DND-41 (cell line): ENCODE measurements at regions not wholly inside any gene's neighbourhood (a gene's known extent, or its start where the extent isn't known, plus 50 kb on each side); places are given as distances from the start of the nearest gene placed in this dataset.

Experiments
- ATAC-seq: fragments of 200-7000 bp; cut with Tn5 transposase; 3 replicates; pipeline ENCODE4 v1.9.1; 2021; ENCODE audit warnings: low read depth; ENCODE audit not compliant: insufficient read depth
- DNase-seq: peaks from one replicate; pipeline ENCODE4 v3.0.0-alpha.2; 2020
- H2AFZ ChIP-seq: 2 replicates; pipeline ENCODE4 v1.6.0; 2012; ENCODE audit warnings: low read depth, low read length
- H3K27ac ChIP-seq: 2 replicates; pipeline ENCODE4 v1.5.1; 2012; ENCODE audit warnings: low read length, inconsistent platforms
- H3K27me3 ChIP-seq: fragments of 200-600 bp; sonication (generic); 2 replicates; pipeline ENCODE4 v1.6.0; 2012; ENCODE audit warnings: low read length, mild to moderate bottlenecking, inconsistent platforms; ENCODE audit not compliant: insufficient read depth, poor library complexity
- H3K36me3 ChIP-seq: 2 replicates; pipeline ENCODE4 v1.5.1; 2012; ENCODE audit warnings: low read length, inconsistent platforms; ENCODE audit not compliant: insufficient read depth
- H3K4me1 ChIP-seq: 2 replicates; pipeline ENCODE4 v1.5.1; 2012; ENCODE audit warnings: mild to moderate bottlenecking, low read length; ENCODE audit not compliant: insufficient read depth
- H3K4me2 ChIP-seq: 2 replicates; pipeline ENCODE4 v1.6.0; 2012; ENCODE audit warnings: mild to moderate bottlenecking, moderate library complexity, low read length, inconsistent platforms; ENCODE audit not compliant: insufficient read depth
- H3K4me3 ChIP-seq, 2 experiments: fragments of 200-600 bp in 1 of 2; shearing (Covaris generic) in 1 of 2; 2 replicates each; pipeline ENCODE4 v1.5.1; 2012 to 2016; ENCODE audit warnings: inconsistent platforms in 2 of 2, low read length in 2 of 2, mild to moderate bottlenecking in 2 of 2, low read depth in 1 of 2, moderate library complexity in 1 of 2
- H3K79me2 ChIP-seq: 2 replicates; pipeline ENCODE4 v1.6.0; 2012; ENCODE audit warnings: low read length, inconsistent platforms; ENCODE audit not compliant: insufficient read depth
- H3K9ac ChIP-seq: 2 replicates; pipeline ENCODE4 v1.6.0; 2012; ENCODE audit warnings: low read depth, mild to moderate bottlenecking, inconsistent platforms, low read length, moderate library complexity
- H3K9me3 ChIP-seq: 2 replicates; pipeline ENCODE4 v1.5.1; 2012; ENCODE audit warnings: low read length, moderate library complexity, mild to moderate bottlenecking, inconsistent platforms; ENCODE audit not compliant: insufficient read depth, severe bottlenecking
- H4K20me1 ChIP-seq: 2 replicates; pipeline ENCODE4 v1.6.0; 2012; ENCODE audit warnings: low read length; ENCODE audit not compliant: insufficient read depth
- EZH2 ChIP-seq: IDR thresholded peaks from 3 replicates; pipeline ENCODE4 v1.6.1; 2012; ENCODE audit warnings: borderline replicate concordance, low read depth, mild to moderate bottlenecking, moderate library complexity, low read length, inconsistent platforms; ENCODE audit not compliant: severe bottlenecking
- TF ChIP-seq, protein P1 (sequence below): IDR thresholded peaks from 2 replicates; pipeline ENCODE4 v1.5.1; 2012; ENCODE audit warnings: borderline replicate concordance, low read length, moderate library complexity, mild to moderate bottlenecking; ENCODE audit not compliant: poor library complexity, severe bottlenecking; ENCODE audit errors: extremely low read depth

DNA sequence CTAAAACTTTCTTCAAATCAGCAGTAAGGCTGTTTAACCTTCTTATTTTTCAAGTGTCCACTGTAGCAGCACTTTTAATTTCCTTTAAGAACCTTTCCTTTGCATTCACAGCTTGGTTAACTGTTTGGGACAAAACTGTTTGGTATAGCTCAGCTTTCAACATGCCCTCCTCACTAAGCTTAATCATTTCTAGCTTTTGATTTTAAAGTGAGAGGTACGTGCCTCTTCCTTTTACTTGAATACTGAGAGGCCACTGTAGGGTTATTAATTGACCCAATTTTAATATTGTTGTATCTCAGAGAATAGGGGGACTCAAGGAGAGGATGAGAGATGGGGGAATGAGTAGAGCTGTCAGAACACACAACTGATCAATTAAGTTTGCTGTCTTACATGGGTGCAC is 129.5 kb upstream of the MMS22L start:
- TF ChIP-seq, protein P1, sequence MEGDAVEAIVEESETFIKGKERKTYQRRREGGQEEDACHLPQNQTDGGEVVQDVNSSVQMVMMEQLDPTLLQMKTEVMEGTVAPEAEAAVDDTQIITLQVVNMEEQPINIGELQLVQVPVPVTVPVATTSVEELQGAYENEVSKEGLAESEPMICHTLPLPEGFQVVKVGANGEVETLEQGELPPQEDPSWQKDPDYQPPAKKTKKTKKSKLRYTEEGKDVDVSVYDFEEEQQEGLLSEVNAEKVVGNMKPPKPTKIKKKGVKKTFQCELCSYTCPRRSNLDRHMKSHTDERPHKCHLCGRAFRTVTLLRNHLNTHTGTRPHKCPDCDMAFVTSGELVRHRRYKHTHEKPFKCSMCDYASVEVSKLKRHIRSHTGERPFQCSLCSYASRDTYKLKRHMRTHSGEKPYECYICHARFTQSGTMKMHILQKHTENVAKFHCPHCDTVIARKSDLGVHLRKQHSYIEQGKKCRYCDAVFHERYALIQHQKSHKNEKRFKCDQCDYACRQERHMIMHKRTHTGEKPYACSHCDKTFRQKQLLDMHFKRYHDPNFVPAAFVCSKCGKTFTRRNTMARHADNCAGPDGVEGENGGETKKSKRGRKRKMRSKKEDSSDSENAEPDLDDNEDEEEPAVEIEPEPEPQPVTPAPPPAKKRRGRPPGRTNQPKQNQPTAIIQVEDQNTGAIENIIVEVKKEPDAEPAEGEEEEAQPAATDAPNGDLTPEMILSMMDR = no peak
- TF ChIP-seq EZH2 = no peak
- DNase-seq (no peak), ATAC-seq (no peak)
- no peaks in the 10 kb centered on the region for H3K9me3 ChIP-seq
- H4K20me1 ChIP-seq = no peaks in the 10 kb centered on the region
- H2AFZ ChIP-seq = no peak overlapping the region
- no peak overlapping the region for H3K27ac ChIP-seq
- H3K27me3 ChIP-seq = no peaks in the 10 kb centered on the region
- H3K4me2 ChIP-seq = no peak overlapping the region
- H3K4me3 ChIP-seq = no peak overlapping the region
- H3K36me3 ChIP-seq = no peaks in the 10 kb centered on the region
- no peaks in the 10 kb centered on the region for H3K79me2 ChIP-seq
- no peak overlapping the region for H3K9ac ChIP-seq
- no peaks in the 10 kb centered on the region for H3K4me1 ChIP-seq

DNA sequence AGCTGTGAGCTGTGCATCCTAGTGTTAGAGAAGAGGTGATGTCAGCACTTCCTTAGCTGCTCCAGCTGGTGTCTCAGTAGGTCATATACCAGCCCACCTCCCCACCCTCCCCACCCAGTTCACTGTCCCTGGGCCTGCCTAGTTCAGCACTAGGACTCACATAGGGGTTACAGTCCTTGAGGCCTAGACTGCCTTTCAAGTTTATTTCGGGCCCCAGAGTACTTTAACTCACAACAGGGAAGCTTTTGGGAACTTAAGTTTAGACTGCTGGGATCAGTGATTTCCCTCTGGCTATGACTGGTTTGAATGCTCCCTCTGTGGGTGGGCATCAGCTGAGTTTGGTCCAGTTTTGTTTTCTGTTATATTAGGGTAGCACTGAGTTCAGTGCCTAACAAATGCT is 139.2 kb upstream of the MMS22L start:
- H3K27ac ChIP-seq = no peak overlapping the region
- no peaks in the 10 kb centered on the region for H3K79me2 ChIP-seq
- no peaks in the 10 kb centered on the region for H3K9me3 ChIP-seq
- H3K4me3 ChIP-seq = no peak overlapping the region
- no peak overlapping the region for H3K4me2 ChIP-seq
- no peaks in the 10 kb centered on the region for H4K20me1 ChIP-seq
- ATAC-seq (no peak), DNase-seq (no peak)
- no peaks in the 10 kb centered on the region for H3K4me1 ChIP-seq
- no peak for TF ChIP-seq EZH2
- TF ChIP-seq, protein P1 = no peak
- no peak overlapping the region for H3K9ac ChIP-seq
- no peaks in the 10 kb centered on the region for H3K27me3 ChIP-seq
- H2AFZ ChIP-seq = no peak overlapping the region
- H3K36me3 ChIP-seq = no peaks in the 10 kb centered on the region

GRCh38 chr6:97423190-97423589 is 140.2 kb upstream of the MMS22L start:
- H3K4me1 ChIP-seq = no peaks in the 10 kb centered on the region
- H3K27me3 ChIP-seq = no peaks in the 10 kb centered on the region
- DNase-seq (no peak), ATAC-seq (no peak)
- no peaks in the 10 kb centered on the region for H3K36me3 ChIP-seq
- no peaks in the 10 kb centered on the region for H4K20me1 ChIP-seq
- no peak for TF ChIP-seq EZH2
- TF ChIP-seq, protein P1 = no peak
- H2AFZ ChIP-seq = no peak overlapping the region
- no peak overlapping the region for H3K9ac ChIP-seq
- no peak overlapping the region for H3K4me2 ChIP-seq
- H3K9me3 ChIP-seq = no peaks in the 10 kb centered on the region
- no peak overlapping the region for H3K4me3 ChIP-seq
- H3K79me2 ChIP-seq = no peaks in the 10 kb centered on the region
- H3K27ac ChIP-seq = no peak overlapping the region

- H3K9ac ChIP-seq = no peak overlapping the region
- DNase-seq (no peak), ATAC-seq (no peak)
- no peak for TF ChIP-seq EZH2
- TF ChIP-seq, protein P1 = no peak
- H3K4me1 ChIP-seq = no peaks in the 10 kb centered on the region
- H4K20me1 ChIP-seq = no peaks in the 10 kb centered on the region
- no peak overlapping the region for H3K4me2 ChIP-seq
- H3K27ac ChIP-seq = no peak overlapping the region
- no peaks in the 10 kb centered on the region for H3K79me2 ChIP-seq
- no peak overlapping the region for H3K4me3 ChIP-seq
- no peaks in the 10 kb centered on the region for H3K36me3 ChIP-seq
- H3K9me3 ChIP-seq = no peaks in the 10 kb centered on the region
- no peak overlapping the region for H2AFZ ChIP-seq
- no peaks in the 10 kb centered on the region for H3K27me3 ChIP-seq
Observed at GRCh38 chr6:97427648-97428047, 144.6 kb upstream of the MMS22L start.
